Hippocampal formation (tissue), 2 donors: ENCODE measurements at regions not wholly inside any gene's neighbourhood (a gene's known extent, or its start where the extent isn't known, plus 50 kb on each side); places are given as distances from the start of the nearest gene placed in this dataset.

ENCODE experiments used
- DNase-seq, 2 donors: peaks; one replicate each; lab custom pipeline; 2025; lab: John Stamatoyannopoulos, UW

DNA sequence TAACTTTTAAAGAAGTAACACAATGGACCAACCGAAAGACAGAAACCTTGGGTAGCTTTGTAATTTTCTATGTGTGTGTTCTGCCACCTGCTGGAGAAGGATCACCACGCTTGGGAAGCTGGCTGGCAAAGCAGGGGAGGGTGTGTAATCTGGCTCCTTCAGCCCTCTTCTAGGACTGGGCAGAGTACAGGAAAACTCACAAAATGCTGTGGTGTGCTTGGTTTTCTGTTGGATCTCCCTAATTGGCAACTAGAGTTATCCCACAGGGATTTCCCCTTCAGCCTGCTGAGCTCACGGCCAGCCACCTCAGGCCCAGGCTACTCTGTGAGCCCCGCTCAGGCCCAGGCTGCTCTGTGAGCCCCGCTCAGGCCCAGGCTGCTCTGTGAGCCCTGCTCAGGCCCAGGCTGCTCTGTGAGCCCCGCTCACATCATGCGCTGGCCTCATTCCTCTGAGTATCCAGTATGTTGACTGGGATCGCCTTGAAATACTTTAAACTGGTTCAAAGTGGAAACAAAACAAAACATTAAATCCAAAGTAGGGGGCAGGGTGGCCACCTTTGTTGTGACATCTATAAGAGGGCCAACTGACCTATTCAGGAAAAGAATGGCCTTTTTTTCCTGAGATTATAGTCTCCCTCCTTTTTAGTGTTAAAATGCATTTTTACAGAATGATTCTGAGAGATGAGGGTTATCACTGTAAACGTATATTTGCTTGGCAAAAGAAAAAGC is 52.0 kb upstream of the RNU6-8 start:
- peak; percentile 69 to 86 for DNase-seq

GRCh38 chr14:32255789-32256188 is 52.7 kb upstream of the RNU6-8 start:
- no peak for DNase-seq

GRCh38 chr14:32256576-32256975 is 53.5 kb upstream of the RNU6-8 start:
- DNase-seq = no peak

DNA sequence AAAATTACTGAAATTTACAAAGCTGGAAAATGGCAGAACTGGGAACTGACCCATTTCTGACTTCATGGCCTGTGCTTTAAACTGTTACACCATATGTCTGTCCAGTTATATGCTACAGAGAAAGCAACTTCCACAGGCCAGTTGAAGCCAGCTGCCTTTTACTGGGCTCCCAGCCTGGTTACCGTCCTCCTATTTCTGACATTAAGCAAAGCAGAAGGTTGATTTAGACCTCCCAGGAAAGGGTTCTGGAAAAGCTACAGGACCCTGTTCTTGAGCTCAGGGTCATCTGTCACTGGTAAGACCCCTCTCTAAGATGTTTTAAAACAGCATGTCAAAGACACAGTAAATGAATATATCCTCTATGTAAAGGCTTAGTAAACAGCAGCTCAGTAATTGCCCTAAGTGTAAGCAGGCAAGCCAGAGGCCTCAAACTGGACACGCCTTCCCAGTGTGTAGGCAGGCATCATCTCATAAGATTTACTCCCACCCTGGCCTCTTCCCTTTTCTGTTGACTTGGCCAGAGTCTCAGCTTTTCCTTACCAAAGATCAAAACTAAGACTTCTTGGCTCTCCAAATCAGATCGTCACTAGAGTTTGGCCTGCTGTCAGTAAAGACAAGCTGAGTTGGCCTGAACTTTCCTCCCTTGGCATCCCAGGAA is 55.4 kb upstream of the RNU6-8 start:
- DNase-seq = no peak

DNA sequence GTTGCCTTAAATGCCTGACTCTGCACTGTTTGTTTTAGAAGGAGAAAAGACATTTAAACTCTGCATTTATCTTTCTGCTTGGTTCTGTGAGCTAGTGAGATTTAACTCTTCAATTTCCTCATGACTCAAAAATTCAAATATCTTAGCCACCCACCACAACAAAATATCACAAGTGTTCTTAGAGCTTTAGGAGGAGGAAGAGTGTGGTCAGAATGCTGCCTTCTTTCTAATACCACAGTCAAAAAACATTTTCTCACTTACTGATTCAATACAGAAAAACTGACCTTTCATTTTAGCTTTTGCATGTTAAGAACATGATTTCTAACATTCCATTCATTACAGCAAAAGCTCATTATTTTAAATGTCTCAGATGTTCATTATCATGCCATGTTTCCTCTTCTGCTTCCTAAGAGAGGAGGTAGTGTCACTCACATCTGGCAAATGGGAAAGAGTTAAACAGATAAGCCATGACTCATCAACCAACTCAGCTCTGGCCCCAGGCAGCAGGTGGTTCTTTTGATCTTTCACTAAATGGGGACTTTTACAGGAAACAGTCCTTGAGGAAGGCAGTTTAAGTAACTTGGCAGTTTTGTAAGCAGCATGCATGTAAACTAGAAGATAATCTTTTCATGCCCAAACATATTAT is 56.4 kb upstream of the RNU6-8 start:
- DNase-seq = no peak

- DNase-seq = no peak
Observed at GRCh38 chr14:32263939-32264567, 61.0 kb upstream of the RNU6-8 start.

DNA sequence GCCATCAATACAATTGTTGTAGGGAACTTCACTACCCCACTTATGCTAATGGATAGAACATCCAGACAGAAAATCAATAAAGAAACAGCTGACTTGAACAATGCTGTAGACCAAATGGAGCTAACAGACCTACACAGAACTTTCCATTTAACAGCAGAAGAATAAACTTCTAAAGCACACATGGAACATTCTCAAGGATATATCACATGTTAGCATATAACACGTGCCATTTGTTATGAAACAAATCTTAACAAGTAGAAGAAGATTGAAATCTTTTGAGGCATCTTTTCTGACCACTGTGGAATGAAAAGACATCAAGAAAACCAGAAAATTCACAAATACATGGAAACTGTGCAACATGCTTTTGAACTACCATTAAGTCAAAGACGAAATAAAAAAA is 62.5 kb upstream of the RNU6-8 start:
- DNase-seq = no peak

DNA sequence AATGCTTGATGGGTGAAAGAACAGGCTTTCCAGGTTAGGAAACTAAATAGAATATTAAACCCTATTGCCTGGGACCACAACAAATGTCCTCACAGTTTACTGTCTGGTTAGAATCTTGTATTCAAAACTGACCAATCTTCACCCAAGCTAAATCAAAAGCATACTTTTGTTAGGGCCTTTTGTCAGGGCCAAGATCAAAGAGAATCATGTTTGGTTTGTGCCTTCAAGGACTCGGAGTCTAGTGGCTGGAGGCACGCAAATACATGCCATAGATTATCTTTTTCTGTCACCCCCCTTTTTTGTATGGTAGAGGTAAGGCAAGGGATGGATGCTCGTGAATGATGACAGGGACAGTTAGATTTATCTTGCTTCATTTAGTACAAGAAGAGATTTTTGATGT is 51.1 kb upstream of the AKAP6 start:
- no peak for DNase-seq
